IPS-NIHi11 (cell line): ENCODE measurements at regions not wholly inside any gene's neighbourhood (a gene's known extent, or its start where the extent isn't known, plus 50 kb on each side); places are given as distances from the start of the nearest gene placed in this dataset.
"Not testable (repeated sequence)": the region's sequence is repeated elsewhere in the genome, so short reads cannot be mapped to it uniquely, and the experiment has no call there.

Source experiments
- DNase-seq: peaks from one replicate; pipeline ENCODE4 v3.0.0; 2012; ENCODE audit warnings: mixed read lengths, low spot score

GRCh38 chr6:49097664-49098063 lies 365.4 kb downstream of the MMUT start:
- not testable (repeated sequence) for DNase-seq

- no peak for DNase-seq
Measured at GRCh38 chr6:49097116-49097515, 365.9 kb downstream of the MMUT start.

- DNase-seq: no peak
Measured at GRCh38 chr6:49088631-49089030, 374.4 kb downstream of the MMUT start.

GRCh38 chr6:49087369-49087768 lies 375.7 kb downstream of the MMUT start:
- no peak for DNase-seq

- DNase-seq: no peak
Measured at GRCh38 chr6:49082611-49083010, 380.4 kb downstream of the MMUT start.

- no peak for DNase-seq
Measured at GRCh38 chr6:49072885-49073620, 390.0 kb downstream of the MMUT start.

- no peak for DNase-seq
Measured at GRCh38 chr6:49072146-49072545, 390.9 kb downstream of the MMUT start.

- no peak for DNase-seq
Measured at GRCh38 chr6:49070411-49070810, 392.6 kb downstream of the MMUT start.

GRCh38 chr6:49054311-49054710 lies 408.7 kb downstream of the MMUT start:
- no peak for DNase-seq

- no peak for DNase-seq
Measured at GRCh38 chr6:49052901-49053300, 410.2 kb downstream of the MMUT start.

- no peak for DNase-seq
Measured at GRCh38 chr6:49051281-49051680, 411.8 kb downstream of the MMUT start.

GRCh38 chr6:49050584-49050983 lies 412.5 kb downstream of the MMUT start:
- DNase-seq: no peak

- no peak for DNase-seq
Measured at GRCh38 chr6:49038294-49038822, 424.7 kb downstream of the MMUT start.

- DNase-seq: no peak
Measured at GRCh38 chr6:49030251-49031020, 432.6 kb downstream of the MMUT start.

GRCh38 chr6:49027644-49028043 lies 435.4 kb downstream of the MMUT start:
- no peak for DNase-seq

GRCh38 chr6:49025273-49026240 lies 437.5 kb downstream of the MMUT start:
- DNase-seq: no peak

GRCh38 chr6:49004801-49005200 lies 458.3 kb downstream of the MMUT start:
- no peak for DNase-seq

- no peak for DNase-seq
Measured at GRCh38 chr6:49003348-49003747, 459.7 kb downstream of the MMUT start.

- DNase-seq: no peak
Measured at GRCh38 chr6:49001856-49002541, 461.1 kb downstream of the MMUT start.

GRCh38 chr6:48998574-48998973 lies 464.5 kb downstream of the MMUT start:
- no peak for DNase-seq

- DNase-seq: no peak
Measured at GRCh38 chr6:48996461-48997119, 466.5 kb downstream of the MMUT start.
